ENCODE measurements at regions not wholly inside any gene's neighbourhood (a gene's known extent, or its start where the extent isn't known, plus 50 kb on each side); places are given as distances from the start of the nearest gene placed in this dataset.

- no peak for TF ChIP-seq CTCF (IDR thresholded peaks at IDR 0.05)
- TF ChIP-seq POLR2A (IDR thresholded peaks at IDR 0.05; ENCODE audit: low read depth) = no peak
- no peak for TF ChIP-seq EP300 (IDR thresholded peaks at IDR 0.05)
- TF ChIP-seq POLR2AphosphoS5 (IDR thresholded peaks at IDR 0.05) = no peak
Observed at GRCh38 chr18:73043211-73043610, 175.4 kb upstream of the NETO1 start.
